Skeletal muscle tissue (tissue), 3 donors: ENCODE measurements at regions not wholly inside any gene's neighbourhood (a gene's known extent, or its start where the extent isn't known, plus 50 kb on each side); places are given as distances from the start of the nearest gene placed in this dataset.

Experiments used
- H3K27ac ChIP-seq: one replicate; pipeline ENCODE4 v1.7.0; 2013; ENCODE audit warnings: mild to moderate bottlenecking, low read depth, low read length, inconsistent platforms
- H3K27me3 ChIP-seq, 3 donors: one replicate each; pipeline ENCODE4 v1.7.0; 2013; ENCODE audit warnings: low read length in 3 of 3; ENCODE audit not compliant: control insufficient read depth in 3 of 3, insufficient read depth in 3 of 3
- H3K36me3 ChIP-seq, 3 donors: one replicate each; pipeline ENCODE4 v1.7.0; 2013; ENCODE audit warnings: low read length in 3 of 3; ENCODE audit not compliant: control insufficient read depth in 3 of 3, insufficient read depth in 3 of 3
- H3K4me1 ChIP-seq, 3 donors: one replicate each; pipeline ENCODE4 v1.7.0; 2013; ENCODE audit warnings: low read length in 3 of 3, mild to moderate bottlenecking in 3 of 3; ENCODE audit not compliant: control insufficient read depth in 3 of 3, insufficient read depth in 3 of 3
- H3K4me3 ChIP-seq, 3 donors: one replicate each; pipeline ENCODE4 v1.7.0; 2013; ENCODE audit warnings: low read length in 3 of 3
- H3K9ac ChIP-seq, 3 donors: one replicate each; pipeline ENCODE4 v1.7.0; 2013; ENCODE audit warnings: low read length in 3 of 3, mild to moderate bottlenecking in 3 of 3, moderate library complexity in 2 of 3, low read depth in 1 of 3
- H3K9me3 ChIP-seq, 3 donors: one replicate each; pipeline ENCODE4 v1.7.0; 2013; ENCODE audit warnings: low read length in 3 of 3; ENCODE audit not compliant: control insufficient read depth in 3 of 3
- donor health status: Osteomylitis.

- Histone ChIP-seq H3K4me1 (no peaks in the 10 kb centered on the region), H3K9ac (no peak overlapping the region), H3K4me3 (no peak overlapping the region), H3K27ac (no peak overlapping the region), H3K9me3 (no peaks in the 10 kb centered on the region), H3K36me3 (no peaks in the 10 kb centered on the region), H3K27me3 (no peaks in the 10 kb centered on the region)
Observed at GRCh38 chr3:87575550-87575949, 299.2 kb upstream of the POU1F1 start.

DNA sequence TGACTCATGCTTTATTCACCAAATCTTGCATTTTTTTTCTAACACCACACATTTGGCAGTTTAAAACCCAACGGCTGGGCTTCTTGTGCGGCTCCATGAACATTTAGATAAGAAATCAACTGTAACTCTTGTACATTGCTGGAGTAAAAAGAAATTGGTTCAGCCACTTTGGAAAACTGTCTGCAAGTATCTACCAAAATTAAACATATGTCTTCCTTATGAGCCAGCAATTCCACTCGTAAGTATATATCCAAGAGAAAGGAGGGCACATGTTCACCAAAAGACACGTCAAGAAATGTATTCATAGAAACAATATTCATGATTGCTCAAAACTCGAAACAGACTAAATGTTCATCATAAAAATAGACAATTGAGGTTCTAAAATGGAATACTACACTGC, 291.9 kb upstream of the POU1F1 start:
- H3K9me3 ChIP-seq, result no peaks in the 10 kb centered on the region
- no peaks in the 10 kb centered on the region for H3K36me3 ChIP-seq
- no peaks in the 10 kb centered on the region for H3K4me1 ChIP-seq
- no peak overlapping the region for H3K9ac ChIP-seq
- no peaks in the 10 kb centered on the region for H3K27me3 ChIP-seq
- no peak overlapping the region for H3K4me3 ChIP-seq
- H3K27ac ChIP-seq, result no peak overlapping the region

- Histone ChIP-seq H3K9ac (no peak overlapping the region), H3K36me3 (no peaks in the 10 kb centered on the region), H3K4me1 (no peaks in the 10 kb centered on the region), H3K27ac (no peak overlapping the region), H3K27me3 (no peaks in the 10 kb centered on the region), H3K4me3 (no peak overlapping the region), H3K9me3 (peaks cover 0 to 2% (median 0%) of the 10 kb centered on the region in 3 donors)
Observed at GRCh38 chr3:87564438-87564837, 288.1 kb upstream of the POU1F1 start.

- no peak overlapping the region for H3K27ac ChIP-seq
- no peaks in the 10 kb centered on the region for H3K27me3 ChIP-seq
- H3K36me3 ChIP-seq, result no peaks in the 10 kb centered on the region
- H3K4me3 ChIP-seq, result no peak overlapping the region
- H3K9ac ChIP-seq, result no peak overlapping the region
- H3K4me1 ChIP-seq, result no peaks in the 10 kb centered on the region
- H3K9me3 ChIP-seq, result peaks cover 0 to 2% (median 0%) of the 10 kb centered on the region in 3 donors
Observed at GRCh38 chr3:87563712-87564111, 287.3 kb upstream of the POU1F1 start.

DNA sequence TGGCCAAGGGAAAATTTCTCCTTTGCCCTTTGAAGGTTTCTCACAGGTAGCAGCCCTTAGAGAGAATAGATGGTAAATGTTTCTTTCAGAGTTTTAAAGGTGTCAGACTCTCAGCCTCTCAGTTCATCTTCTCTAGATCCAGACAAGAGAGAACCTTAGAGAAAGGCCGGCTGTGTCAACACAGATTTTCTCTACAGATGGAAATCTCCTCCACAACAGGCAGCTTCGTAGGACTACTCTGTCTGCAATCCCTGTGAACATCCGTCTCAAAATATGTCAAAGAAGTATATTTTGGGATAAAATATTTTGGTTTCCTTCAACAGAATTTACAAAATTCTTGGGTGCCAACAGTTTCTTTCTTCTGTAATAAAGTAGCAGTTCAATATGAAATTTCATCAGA, 282.1 kb upstream of the POU1F1 start:
- H3K9ac ChIP-seq, result no peak overlapping the region
- no peak overlapping the region for H3K4me3 ChIP-seq
- no peak overlapping the region for H3K27ac ChIP-seq
- no peaks in the 10 kb centered on the region for H3K36me3 ChIP-seq
- H3K9me3 ChIP-seq, result peaks cover 0 to 2% (median 0%) of the 10 kb centered on the region in 3 donors
- no peaks in the 10 kb centered on the region for H3K27me3 ChIP-seq
- no peaks in the 10 kb centered on the region for H3K4me1 ChIP-seq

DNA sequence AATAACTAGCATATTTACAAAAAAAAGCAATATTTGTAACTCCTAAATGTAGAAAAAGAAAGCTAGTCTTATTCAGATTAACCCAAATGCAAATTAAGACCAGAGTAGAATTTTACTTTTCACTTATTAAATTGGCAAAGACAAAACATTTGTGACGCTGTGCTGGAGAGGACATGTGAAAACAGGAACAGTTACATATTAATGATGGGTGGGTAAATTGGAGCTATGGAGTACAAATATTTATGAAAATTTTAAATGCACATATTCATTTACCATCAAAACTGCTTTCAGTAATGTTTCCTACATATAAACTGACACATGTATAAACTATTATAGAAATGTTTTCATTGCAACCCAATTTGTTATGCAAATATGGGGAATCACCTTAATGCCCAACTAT, 278.9 kb upstream of the POU1F1 start:
- Histone ChIP-seq H3K9ac (no peak overlapping the region), H3K27me3 (no peaks in the 10 kb centered on the region), H3K4me1 (no peaks in the 10 kb centered on the region), H3K4me3 (no peak overlapping the region), H3K36me3 (no peaks in the 10 kb centered on the region), H3K27ac (no peak overlapping the region), H3K9me3 (peaks cover 0 to 2% (median 0%) of the 10 kb centered on the region in 3 donors)

DNA sequence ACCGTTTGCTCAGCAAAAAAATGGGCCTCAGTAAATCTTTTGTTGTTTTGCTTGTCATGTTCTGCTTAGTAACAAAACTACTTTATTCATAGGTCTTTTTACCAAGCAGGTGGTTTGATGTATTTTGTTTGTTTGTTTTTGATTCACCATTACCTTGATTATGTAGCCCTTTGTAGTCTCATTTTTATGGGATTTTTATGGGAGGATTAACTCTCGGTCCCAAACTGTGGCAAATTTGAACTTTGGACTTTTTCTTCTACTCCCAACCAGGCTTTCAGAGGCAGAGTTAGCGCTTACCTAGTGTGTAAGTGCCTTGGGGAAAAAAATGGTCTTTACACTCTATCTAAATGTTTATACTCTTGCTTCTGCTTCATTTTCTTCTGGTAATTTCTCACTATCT, 276.7 kb upstream of the POU1F1 start:
- Histone ChIP-seq H3K27ac (no peak overlapping the region), H3K9me3 (no peaks in the 10 kb centered on the region), H3K27me3 (no peaks in the 10 kb centered on the region), H3K9ac (no peak overlapping the region), H3K4me1 (no peaks in the 10 kb centered on the region), H3K36me3 (no peaks in the 10 kb centered on the region), H3K4me3 (no peak overlapping the region)

DNA sequence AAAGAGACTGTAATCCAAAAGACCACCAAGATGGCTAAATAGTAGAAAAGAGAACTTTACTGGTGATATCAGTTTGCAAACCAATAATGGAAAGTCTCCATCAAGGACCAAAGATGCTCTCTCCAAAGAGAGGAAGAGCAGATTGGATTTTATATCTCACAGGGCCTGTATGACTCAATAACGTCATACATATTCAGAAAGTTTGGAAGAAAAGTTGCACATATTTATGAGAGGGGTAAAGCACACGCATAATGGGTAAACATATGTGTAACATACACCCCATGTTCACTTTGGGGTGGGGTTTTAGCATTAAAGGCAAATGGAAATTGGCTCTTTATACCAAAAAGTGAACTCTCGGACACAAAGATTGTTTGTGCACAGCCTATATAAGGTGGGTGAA, 274.5 kb upstream of the POU1F1 start:
- no peaks in the 10 kb centered on the region for H3K36me3 ChIP-seq

GRCh38 chr3:87549208-87549607, 272.8 kb upstream of the POU1F1 start:
- Histone ChIP-seq H3K36me3 (no peaks in the 10 kb centered on the region), H3K27ac (no peak overlapping the region), H3K4me3 (no peak overlapping the region), H3K27me3 (no peaks in the 10 kb centered on the region), H3K9me3 (no peaks in the 10 kb centered on the region), H3K9ac (no peak overlapping the region), H3K4me1 (no peaks in the 10 kb centered on the region)

More for the DNA sequence above, 274.5 kb upstream of the POU1F1 start:
- no peak overlapping the region for H3K4me3 ChIP-seq
- H3K27ac ChIP-seq, result no peak overlapping the region
- H3K9ac ChIP-seq, result no peak overlapping the region
- no peaks in the 10 kb centered on the region for H3K27me3 ChIP-seq
- no peaks in the 10 kb centered on the region for H3K9me3 ChIP-seq
- no peaks in the 10 kb centered on the region for H3K4me1 ChIP-seq

- Histone ChIP-seq H3K9me3 (no peaks in the 10 kb centered on the region), H3K27ac (no peak overlapping the region), H3K4me1 (no peaks in the 10 kb centered on the region), H3K4me3 (no peak overlapping the region), H3K27me3 (no peaks in the 10 kb centered on the region), H3K36me3 (no peaks in the 10 kb centered on the region), H3K9ac (no peak overlapping the region)
Observed at GRCh38 chr3:87548271-87548670, 271.9 kb upstream of the POU1F1 start.

GRCh38 chr3:87546216-87546615, 269.8 kb upstream of the POU1F1 start:
- H3K4me3 ChIP-seq, result no peak overlapping the region
- H3K36me3 ChIP-seq, result no peaks in the 10 kb centered on the region
- H3K27me3 ChIP-seq, result no peaks in the 10 kb centered on the region
- no peak overlapping the region for H3K27ac ChIP-seq
- no peak overlapping the region for H3K9ac ChIP-seq
- no peaks in the 10 kb centered on the region for H3K9me3 ChIP-seq
- no peaks in the 10 kb centered on the region for H3K4me1 ChIP-seq
